GM12891 (cell line): ENCODE measurements at regions not wholly inside any gene's neighbourhood (a gene's known extent, or its start where the extent isn't known, plus 50 kb on each side); places are given as distances from the start of the nearest gene placed in this dataset.
"Not testable (repeated sequence)": the region's sequence is repeated elsewhere in the genome, so short reads cannot be mapped to it uniquely, and the experiment has no call there.

Experiments used
- PAX5 ChIP-seq: IDR thresholded peaks from 2 replicates; pipeline ENCODE4 v1.6.1; 2011; ENCODE audit warnings: low read length, moderate library complexity, mild to moderate bottlenecking; ENCODE audit not compliant: insufficient read depth, severe bottlenecking
- POLR2A ChIP-seq: IDR thresholded peaks from 2 replicates; pipeline ENCODE4 v1.6.1; 2011; ENCODE audit warnings: low read depth, low read length, control low read depth
- POLR2AphosphoS5 ChIP-seq: IDR thresholded peaks from 2 replicates; pipeline ENCODE4 v1.6.1; 2011; ENCODE audit warnings: low read depth, low read length, control low read depth
- TAF1 ChIP-seq: IDR thresholded peaks from 2 replicates; pipeline ENCODE4 v1.6.1; 2011; ENCODE audit warnings: low read depth, low read length, control low read depth

- not testable (repeated sequence) for TF ChIP-seq POLR2AphosphoS5, PAX5, TAF1, POLR2A
Observed at GRCh38 chr12:31183107-31183506, 109.4 kb downstream of the DDX11 start.
